ENCODE measurements at regions not wholly inside any gene's neighbourhood (a gene's known extent, or its start where the extent isn't known, plus 50 kb on each side); places are given as distances from the start of the nearest gene placed in this dataset.
A peak's percentile ranks its signal among the peaks of the same experiment; 100 is the strongest.
"Not testable (repeated sequence)": the region's sequence is repeated elsewhere in the genome, so short reads cannot be mapped to it uniquely, and the experiment has no call there.

DNA sequence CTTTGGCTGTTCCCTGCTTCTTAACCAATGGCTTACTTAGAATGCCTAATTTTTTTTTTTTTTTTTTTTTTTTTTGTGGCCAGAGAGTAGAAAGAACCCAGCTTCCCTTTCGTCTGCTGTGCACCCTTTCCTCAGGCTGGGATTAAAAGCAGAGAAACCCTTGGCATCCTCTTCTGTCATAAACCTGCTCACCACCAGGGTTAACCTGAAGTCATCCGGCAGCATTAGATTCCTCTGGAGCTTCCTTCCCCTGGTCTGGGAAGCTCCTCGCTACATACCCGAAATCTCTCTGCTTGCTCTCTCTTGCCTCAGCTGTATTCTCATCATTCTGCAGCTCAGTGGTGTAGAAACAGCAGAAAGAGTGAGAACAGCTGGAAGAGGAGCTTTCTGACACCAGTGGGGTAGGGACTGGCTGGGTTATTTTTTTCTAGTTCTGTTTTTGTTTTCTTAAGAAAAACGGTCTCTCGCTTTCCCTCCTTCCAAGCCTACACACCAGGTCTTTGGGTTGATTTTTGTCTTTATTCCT lies 339.0 kb upstream of the MEIS1 start:
- no peak for DNase-seq

DNA sequence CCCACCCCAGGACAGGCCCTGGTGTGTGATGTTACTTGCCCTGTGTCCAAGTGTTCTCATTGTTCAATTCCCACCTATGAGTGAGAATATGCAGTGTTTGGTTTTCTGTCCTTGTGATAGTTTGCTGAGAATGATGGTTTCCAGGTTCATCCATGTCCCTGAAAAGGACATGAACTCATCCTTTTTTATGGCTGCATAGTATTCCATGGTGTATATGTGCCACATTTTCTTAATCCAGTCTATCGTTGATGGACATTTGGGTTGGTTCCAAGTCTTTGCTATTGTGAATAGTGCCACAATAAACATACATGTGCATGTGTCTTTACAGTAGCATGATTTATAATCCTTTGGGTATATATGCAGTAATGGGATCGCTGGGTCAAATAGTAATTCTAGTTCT lies 340.2 kb upstream of the MEIS1 start:
- not testable (repeated sequence) for DNase-seq

DNA sequence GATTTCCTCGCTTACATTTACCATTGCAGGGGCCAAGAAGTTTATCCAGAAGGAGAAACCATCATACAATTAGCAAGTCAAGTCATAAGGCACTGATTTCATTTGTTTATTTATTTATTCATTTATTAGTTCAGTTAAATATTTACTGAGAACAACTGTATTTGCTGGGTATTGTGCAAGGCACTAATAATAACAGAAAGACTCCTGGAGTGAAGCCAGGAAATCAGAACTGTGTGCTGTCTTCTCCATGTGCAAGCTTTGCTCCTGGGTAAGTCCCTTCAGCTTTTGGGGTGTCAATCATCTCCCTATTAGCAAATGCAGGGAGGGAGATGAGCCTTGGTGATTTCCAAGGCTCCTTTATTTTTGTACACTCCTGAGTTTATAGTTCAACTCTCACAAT lies 341.6 kb upstream of the MEIS1 start:
- no peak for DNase-seq

DNA sequence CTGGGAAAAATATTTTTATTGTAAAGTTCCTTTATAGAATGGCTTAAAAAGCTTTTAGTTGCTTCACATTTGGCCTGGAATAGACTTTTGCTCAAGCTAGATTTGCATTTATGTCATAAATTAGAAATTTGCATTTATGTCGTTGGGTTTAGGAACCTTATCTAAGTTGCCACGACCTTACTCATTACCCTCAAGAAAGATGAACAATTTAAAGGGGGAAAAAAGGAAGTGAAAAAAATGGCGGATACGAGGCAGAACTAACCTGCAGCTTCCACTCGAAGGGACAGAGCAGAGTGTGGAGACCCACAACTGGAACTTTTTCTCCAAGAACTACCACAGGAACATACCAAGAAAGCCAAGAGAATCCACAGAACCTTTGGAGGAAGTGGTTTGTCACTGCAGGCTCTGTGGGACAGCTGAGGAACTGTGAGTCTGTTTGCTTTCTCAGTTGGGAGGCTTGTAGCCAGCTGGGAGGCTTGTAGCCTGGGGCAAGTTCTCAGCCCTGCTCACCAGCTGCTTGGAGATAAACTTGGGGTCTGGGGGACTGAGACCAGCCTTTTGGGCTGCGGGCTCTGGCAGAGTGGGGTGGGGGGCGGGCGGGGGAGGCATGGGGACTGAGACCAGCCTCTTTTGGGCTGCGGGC lies 349.9 kb upstream of the MEIS1 start:
- DNase-seq: no peak

DNA sequence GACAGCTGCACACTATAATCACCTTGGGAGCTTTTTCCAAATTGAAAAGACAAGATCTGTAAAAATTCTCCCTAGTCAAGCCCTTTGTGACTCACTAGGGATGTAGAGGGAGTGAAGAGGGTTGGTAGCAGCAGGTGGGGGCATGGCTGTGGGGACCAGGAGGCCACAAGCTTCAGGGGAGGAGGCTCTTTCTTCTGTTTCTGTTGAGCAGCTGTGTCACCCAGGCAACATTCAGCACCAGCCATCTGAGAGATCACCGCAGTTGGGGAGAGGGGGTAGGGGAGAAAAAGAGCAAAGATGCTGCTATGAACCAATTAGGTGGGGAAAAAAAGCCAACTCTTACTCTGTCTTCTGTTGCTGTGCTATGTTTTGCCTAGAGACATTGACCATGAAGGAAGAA lies 352.3 kb upstream of the MEIS1 start:
- DNase-seq: no peak

DNA sequence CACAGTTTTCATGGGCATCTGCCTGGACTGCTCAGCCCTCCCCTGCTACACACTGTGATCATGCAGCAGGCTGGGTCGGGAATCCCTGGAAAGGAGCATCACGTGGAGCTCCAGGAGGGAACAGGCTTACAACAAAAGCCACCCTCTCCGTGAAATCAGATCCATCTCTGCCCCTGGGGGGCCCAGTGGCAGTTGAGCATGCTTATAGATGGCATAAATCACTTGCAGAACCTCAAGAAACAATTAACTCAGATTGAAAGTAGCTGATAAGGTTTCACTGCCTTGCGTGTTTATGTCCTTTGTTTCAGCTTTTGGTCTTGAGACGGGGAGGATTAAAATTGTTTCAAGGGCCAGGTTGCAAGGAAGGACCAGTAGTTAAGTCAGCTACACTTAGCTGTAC lies 354.8 kb upstream of the MEIS1 start:
- DNase-seq: no peak

DNA sequence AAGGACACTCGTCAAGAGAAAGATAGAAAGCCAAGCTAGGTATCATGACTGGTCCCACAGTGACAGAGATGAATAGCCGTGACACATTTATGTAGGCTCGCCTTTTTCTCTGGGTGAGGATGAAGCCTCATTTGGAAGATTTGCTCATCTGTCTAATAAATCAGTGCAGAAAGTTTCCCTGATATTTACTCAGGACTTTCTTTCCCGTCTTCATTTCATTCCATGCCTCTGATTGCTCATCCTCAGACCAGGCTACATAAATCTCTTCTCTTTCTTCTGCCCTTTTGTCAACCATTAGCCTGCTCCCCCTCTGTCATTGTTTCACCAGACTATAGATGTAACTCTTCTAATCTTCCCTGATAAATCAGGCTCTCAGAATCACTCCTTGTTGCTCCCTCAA lies 361.8 kb upstream of the MEIS1 start:
- no peak for DNase-seq

DNA sequence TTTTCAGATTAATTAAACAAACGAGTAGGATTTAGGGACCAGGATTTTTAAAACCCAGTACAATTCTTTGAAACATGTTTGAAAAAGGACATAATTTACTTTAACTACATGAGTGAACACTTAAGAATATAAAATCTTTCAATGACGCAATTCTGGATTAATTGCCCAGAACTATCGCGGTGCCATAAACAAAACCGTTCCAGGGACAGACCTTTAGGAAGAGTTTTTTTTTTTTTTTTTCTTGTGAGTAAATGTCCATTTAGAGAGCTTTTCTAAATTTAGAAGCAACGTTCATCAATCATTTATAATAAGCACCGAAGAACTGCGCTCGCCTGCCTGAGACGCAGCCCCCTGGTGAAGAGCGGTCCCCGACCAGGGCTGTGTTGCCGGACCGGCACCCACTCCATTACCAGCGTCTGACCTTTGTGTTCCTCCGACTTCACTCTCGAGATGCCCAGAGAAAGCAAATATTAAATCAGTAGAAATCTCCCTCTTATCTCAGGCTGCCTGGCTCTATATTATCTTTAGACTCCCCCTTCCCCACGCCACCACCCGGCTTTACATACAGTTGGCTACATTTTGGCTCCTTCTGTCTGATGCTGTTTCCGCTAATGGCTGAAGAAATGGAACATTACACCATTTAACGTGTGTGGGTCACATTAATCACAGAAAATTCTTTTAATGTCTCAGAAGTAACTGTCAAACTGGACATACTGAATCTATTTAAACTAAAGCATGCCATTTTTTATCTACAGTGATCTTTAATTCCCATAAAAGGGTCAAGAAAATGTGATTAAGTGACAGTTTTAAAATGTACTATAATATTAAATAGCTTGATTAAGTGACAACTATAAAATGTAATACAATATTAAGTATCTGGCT lies 364.0 kb upstream of the MEIS1 start:
- no peak for DNase-seq

DNA sequence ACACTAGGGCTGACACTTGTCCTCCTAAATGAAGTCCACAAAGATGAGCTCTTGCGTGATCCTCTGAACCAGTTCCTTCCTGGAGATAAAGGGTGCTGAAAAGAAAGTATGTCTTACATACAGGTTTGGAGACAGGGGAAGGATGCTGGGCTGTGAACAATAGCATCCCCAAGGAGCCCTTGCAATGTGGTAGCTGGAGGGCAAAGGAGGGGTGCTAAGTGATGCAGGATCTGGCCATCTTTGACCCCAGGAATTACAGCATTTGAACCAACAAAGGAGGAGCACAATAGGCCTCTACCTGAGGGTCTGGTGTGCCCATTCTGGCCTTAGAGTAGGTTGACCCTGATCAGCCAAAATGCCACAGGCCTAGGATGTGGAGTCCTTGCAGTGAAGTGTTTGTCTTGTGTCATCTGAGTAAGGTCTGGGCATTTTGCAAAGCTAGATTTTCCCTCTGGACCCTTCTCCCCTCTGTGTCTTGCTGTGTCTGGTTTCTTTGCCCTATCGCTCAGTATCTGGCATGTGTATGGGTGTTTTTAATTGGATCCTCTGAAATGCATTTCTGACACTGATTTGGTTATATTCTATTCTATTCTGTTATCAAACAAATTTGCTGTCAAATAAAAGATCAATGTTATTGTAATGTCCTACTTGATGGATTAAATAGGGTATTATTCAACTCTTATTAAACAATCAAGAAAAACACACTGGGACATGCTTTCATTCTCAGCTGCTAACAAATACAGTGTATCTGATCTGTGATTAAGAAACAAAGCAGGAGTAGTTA lies 364.8 kb upstream of the MEIS1 start:
- DNase-seq: no peak

DNA sequence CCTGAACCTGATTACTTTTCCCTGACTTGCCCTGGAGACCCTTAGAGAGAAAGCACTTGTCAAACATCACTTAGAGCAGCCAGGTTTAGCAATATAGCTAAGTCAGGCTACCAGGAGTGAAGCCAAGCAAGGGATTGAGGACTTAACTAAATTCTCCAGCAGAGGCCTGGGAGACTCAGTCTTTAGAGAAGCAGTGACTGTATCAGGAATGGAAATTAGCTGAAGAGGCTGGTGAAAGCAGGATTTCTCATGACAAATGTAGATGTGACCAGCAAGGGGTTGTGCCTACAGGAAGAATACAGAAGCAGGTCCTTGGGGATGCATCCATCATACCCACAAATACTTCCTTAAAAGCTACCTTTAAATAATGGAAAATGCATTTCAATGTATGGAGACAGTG lies 368.9 kb upstream of the MEIS1 start:
- DNase-seq: no peak

DNA sequence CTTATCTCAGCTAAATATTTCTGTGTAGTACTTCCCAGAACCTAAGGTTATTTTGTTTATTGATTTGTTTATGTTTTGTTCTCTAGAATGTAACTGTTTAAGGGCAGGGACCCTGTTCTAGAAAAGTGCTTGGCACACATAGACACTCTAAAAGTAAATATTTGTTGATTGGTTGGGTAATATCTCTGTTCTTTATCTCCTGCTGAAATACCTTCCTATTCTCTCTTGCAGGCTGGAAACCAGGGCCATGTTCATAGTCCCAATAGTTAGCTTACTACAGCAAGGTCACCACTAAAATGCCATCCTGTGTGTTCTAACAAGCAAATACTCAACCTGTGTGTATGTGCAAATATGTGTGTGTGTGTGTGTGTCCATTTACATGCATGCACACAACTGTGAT lies 375.6 kb upstream of the MEIS1 start:
- DNase-seq: no peak

DNA sequence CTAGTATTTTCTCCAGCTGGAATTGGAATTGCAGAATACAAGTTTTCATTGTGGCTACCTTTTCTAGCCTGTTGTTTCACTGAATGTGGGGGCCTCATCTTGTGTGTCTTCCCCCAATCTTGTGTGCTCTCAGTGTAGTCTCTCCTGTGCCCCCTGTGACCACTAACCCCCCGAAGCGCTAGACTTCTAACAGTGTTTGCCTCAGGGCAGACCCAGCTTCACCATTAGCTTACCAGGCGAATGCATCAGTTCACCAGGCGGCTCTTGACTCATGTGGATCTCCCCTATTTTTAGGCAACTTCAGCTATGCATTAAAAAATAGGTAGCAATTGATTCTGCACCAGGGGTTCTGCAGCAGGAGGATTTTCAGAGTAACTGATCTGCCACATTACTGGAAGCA lies 376.2 kb upstream of the MEIS1 start:
- DNase-seq: no peak

DNA sequence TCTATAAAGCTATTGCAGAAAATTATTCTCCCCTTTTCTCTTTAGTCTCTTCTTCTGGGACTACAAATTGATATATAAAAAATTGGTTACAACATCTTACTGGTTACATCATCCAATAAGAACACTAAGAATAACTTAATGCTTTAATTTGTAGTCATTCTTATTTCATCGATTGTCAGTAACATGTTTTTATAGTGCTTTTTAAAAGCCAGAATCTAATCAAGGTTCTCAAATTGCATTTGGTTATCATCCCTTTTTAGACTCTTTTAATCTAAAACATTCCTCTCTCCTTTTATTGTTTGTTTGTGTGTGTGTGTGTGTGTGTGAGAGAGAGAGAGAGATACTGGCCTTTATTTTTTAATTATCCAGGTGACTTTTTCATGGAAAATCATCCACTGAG lies 377.1 kb upstream of the MEIS1 start:
- DNase-seq: no peak

DNA sequence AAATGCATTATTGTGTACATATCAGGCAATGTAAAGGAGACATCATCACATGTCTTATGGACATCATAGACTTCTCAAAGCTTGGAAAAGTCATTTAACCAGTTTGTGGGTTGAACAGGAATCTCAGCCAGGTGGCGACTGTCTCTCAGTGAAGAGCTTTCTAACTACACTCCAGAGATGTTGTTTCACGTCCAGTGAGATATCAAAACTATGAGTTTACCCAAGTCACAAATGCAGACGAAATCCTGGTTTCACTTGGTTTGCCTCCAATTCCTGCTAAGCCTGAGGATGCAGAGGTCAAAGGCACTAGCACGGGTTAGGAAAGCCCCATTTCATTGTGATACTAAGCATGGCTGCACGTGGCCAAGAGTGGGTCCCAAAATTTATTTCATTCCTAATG lies 384.5 kb upstream of the MEIS1 start:
- DNase-seq: no peak

DNA sequence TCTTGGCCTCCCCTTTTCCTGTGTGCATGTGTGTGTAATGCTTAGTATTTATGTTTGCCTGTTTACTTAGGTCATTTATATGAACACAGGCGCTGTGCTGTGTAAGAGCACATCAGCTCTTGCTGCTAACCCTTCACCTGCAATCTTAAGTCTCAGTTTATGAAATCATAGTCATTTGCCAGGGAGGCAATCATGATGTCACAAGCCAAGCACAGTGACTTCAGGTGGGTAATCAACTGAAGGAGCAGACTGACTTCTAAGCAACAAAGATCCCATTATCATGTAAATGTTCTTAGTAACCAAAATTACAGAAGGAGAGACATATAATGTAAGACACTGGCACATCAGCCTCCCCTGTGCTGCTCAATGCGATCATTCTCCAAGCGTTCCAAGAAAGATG lies 386.3 kb upstream of the MEIS1 start:
- no peak for DNase-seq

DNA sequence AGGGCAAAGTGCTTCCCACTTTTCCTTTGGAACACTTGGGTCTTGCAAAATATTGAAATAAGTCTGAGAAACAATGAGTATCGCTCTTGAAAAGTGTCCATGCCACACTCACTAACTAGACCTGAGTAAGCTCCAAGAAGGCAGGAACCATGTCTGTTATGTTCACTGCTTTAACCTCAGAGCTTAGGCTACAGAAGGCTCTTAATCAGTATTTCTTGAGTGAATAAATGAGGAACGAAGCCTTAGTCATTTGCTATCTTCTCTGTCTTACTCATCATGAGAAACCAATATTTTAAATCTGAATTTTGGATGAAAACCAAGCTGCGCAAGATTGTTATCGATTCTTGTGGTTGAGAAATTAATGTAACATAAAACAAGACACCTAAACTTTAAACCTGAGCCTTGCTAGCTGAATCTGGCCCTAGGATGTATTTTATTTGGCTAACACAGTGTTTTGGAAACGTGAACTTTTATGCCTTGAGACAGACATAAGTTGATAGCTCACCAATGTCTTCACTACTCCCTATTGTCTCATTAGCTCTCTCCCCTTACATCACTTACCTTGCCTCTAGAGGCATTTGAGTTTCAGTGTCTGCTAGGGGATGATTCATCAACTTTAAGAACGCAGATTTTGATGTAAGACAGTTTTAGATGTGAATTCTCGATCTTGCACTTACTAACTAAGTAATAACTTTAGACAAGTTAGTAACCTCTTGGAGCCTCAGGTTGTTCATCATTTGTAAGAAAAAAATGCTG lies 392.8 kb upstream of the MEIS1 start:
- DNase-seq: no peak

DNA sequence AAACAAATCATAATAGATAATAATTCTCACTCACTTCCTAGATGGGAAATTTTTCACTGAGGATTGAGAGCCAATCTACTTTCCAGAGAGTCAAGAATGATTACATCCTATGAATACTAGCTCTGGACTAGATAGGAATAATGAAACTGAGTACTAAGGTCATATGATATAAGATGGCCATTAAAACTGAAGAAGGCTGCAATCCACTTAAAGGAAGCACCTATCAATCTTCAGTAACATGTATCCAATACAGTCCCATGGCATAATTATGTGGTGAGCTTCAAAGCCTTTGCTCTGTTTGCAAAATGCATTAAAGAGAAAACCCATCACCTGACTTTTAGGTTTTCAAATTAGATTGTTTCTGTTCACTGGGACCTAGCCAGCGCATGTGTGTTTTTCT lies 398.0 kb upstream of the MEIS1 start:
- no peak for DNase-seq

DNA sequence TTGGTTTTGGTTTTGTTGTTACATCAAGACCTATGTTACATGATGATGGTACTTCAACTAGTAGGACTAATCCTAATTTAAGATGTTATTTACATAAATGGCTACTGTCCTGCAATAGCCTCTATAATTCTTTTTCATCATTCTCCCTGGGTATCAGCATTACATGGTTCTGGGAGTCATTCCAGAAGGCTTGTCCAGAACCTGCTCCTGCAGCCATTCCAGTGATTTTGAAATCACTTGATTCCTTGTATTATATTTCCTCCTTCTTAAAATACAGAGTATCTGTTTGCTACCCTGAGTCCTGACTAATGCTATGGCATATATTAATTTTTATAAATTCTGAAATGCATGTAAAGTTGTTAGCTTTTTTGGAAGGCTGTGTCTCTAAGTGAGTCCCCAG lies 400.5 kb upstream of the MEIS1 start:
- no peak for DNase-seq

DNA sequence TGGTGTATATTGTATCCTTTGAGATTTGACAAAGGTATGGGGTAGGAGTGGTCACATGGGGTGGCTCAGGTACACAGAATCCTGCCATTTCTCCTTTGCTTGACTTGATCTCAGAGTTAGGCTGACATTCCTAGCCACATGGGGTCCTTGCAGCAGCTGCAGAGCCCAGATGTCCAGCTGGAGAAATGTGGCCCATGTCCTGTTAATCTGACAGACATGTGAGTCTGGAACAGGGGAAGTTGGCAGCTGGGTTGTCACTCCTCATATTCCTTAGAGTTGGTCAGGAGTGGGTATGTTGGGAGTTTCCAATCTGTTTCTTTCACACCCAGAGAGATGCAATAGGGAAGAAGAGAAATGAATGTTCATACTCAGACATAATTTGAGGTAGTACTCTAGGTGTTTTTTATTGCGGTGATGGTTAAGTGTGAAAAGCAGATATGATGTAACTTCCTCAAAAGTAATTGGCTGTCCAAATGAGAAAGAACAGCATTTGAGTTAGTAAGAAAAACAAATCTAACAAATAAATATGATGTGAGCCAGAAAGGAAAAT lies 402.6 kb upstream of the MEIS1 start:
- DNase-seq: peak; percentile 17

DNA sequence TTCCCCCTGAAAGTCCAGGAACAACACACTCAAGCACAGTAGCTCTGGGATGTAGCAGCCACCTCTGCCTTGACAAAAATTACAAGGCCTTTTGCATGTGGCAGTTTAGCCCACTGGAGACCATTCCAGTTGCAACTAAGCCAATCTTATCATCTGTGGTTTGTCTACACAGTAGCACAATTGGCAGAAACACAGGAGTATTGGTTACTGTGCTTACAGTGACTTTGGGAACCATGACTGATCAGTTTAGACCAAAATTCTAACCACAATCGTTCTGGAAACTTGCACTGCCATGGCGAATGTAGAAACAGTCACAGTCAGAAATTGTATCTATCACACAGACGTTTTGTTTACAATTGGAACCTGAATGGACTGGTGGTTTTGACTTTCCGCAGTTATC lies 403.7 kb upstream of the MEIS1 start:
- peak; percentile 23 for DNase-seq

DNA sequence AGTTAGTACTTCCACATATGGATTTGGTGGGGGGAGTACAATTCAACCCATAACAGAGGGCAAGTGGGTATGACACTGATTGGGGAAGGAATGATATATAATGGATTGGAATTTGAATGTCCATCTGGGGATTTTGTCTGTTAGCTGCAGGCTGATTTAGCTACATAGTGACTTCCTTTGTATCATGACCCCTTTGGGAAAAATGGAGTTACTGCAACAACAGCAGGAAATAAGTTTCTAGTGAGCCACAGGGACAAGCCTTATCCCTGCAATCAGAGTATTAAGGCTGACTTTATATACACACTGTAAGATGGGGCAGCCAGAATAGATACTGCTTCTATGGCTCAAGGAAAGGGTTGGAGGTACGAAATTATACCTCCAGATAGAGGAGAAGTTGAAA lies 404.4 kb upstream of the MEIS1 start:
- no peak for DNase-seq

DNA sequence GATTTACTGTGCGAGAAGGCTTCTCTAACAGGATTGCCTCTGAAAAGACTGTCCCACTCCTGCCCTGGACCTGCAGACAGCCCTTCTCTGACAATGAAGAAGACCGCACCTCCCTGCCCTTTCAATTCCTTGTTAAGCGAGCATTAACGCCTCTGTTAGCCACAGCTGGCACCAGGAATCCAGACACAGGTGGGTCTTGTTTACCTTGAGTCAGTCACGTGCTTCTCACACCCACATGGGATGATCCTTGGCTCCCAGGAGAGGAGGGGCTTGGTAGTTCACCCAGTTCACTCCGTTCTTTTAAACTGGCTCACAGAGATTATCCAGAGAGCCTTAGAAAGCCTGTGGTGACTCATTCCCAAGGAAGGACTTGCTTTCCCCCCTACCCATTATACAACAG lies 410.5 kb upstream of the MEIS1 start:
- DNase-seq: no peak
